ENCODE measurements at regions not wholly inside any gene's neighbourhood (a gene's known extent, or its start where the extent isn't known, plus 50 kb on each side); places are given as distances from the start of the nearest gene placed in this dataset.

- no peak overlapping the region for H3K4me3 ChIP-seq (ENCODE audit: low read depth, low read length)
- no peak for TF ChIP-seq CTCF (IDR thresholded peaks at IDR 0.05; ENCODE audit: insufficient read depth, low read depth, low read length)
- no peak for DNase-seq (ENCODE audit: low read depth)
Measured at GRCh38 chr5:57698086-57698485, 215.5 kb upstream of the ACTBL2 start.

GRCh38 chr5:57696825-57697570 lies 214.4 kb upstream of the ACTBL2 start:
- no peak overlapping the region for H3K4me3 ChIP-seq (ENCODE audit: low read depth, low read length)
- no peak for DNase-seq (ENCODE audit: low read depth)
- no peak for TF ChIP-seq CTCF (IDR thresholded peaks at IDR 0.05; ENCODE audit: insufficient read depth, low read depth, low read length)

GRCh38 chr5:57696389-57696769 lies 213.8 kb upstream of the ACTBL2 start:
- TF ChIP-seq CTCF (IDR thresholded peaks at IDR 0.05; ENCODE audit: insufficient read depth, low read depth, low read length) = peak; percentile 1
- H3K4me3 ChIP-seq (ENCODE audit: low read depth, low read length) = no peak overlapping the region
- DNase-seq (ENCODE audit: low read depth) = no peak

- peak; percentile 2 for TF ChIP-seq CTCF (IDR thresholded peaks at IDR 0.05; ENCODE audit: insufficient read depth, low read depth, low read length)
- no peak for DNase-seq (ENCODE audit: low read depth)
- H3K4me3 ChIP-seq (ENCODE audit: low read depth, low read length) = no peak overlapping the region
Measured at GRCh38 chr5:57695706-57696388, 213.2 kb upstream of the ACTBL2 start.

- no peak overlapping the region for H3K4me3 ChIP-seq (ENCODE audit: low read depth, low read length)
- DNase-seq (ENCODE audit: low read depth) = no peak
- no peak for TF ChIP-seq CTCF (IDR thresholded peaks at IDR 0.05; ENCODE audit: insufficient read depth, low read depth, low read length)
Measured at GRCh38 chr5:57695179-57695578, 212.6 kb upstream of the ACTBL2 start.

- TF ChIP-seq CTCF (IDR thresholded peaks at IDR 0.05; ENCODE audit: insufficient read depth, low read depth, low read length) = no peak
- DNase-seq (ENCODE audit: low read depth) = peak; percentile 36
- no peak overlapping the region for H3K4me3 ChIP-seq (ENCODE audit: low read depth, low read length)
Measured at GRCh38 chr5:57693488-57694305, 211.1 kb upstream of the ACTBL2 start.
